ENCODE measurements at regions not wholly inside any gene's neighbourhood (a gene's known extent, or its start where the extent isn't known, plus 50 kb on each side); places are given as distances from the start of the nearest gene placed in this dataset.

DNA sequence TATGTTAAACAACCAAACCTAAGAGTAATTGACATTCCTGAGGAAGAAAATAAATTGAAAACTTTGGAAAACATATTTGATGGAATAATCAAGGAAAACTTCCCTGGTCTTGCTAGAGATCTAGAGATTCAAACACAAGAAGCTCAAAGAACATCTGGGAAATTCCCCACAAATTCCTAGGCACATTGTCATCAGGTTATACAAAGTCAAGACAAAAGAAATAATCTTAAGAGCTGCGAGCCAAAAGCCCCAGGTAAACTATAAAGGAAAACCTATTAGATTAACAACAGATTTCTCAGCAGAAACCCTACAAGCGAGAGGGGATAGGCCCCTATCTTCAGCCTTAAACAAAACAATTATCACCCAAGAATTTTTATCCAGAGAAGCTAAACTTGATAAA lies 1082.0 kb upstream of the IGFBP7 start:
- TF ChIP-seq, protein P1, sequence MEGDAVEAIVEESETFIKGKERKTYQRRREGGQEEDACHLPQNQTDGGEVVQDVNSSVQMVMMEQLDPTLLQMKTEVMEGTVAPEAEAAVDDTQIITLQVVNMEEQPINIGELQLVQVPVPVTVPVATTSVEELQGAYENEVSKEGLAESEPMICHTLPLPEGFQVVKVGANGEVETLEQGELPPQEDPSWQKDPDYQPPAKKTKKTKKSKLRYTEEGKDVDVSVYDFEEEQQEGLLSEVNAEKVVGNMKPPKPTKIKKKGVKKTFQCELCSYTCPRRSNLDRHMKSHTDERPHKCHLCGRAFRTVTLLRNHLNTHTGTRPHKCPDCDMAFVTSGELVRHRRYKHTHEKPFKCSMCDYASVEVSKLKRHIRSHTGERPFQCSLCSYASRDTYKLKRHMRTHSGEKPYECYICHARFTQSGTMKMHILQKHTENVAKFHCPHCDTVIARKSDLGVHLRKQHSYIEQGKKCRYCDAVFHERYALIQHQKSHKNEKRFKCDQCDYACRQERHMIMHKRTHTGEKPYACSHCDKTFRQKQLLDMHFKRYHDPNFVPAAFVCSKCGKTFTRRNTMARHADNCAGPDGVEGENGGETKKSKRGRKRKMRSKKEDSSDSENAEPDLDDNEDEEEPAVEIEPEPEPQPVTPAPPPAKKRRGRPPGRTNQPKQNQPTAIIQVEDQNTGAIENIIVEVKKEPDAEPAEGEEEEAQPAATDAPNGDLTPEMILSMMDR (IDR thresholded peaks at IDR 0.05): no peak
- no peak for TF ChIP-seq POLR2A (IDR thresholded peaks at IDR 0.05)
